ENCODE measurements at regions not wholly inside any gene's neighbourhood (a gene's known extent, or its start where the extent isn't known, plus 50 kb on each side); places are given as distances from the start of the nearest gene placed in this dataset.
A peak's percentile ranks its signal among the peaks of the same experiment; 100 is the strongest.
"Not testable (repeated sequence)": the region's sequence is repeated elsewhere in the genome, so short reads cannot be mapped to it uniquely, and the experiment has no call there.

DNA sequence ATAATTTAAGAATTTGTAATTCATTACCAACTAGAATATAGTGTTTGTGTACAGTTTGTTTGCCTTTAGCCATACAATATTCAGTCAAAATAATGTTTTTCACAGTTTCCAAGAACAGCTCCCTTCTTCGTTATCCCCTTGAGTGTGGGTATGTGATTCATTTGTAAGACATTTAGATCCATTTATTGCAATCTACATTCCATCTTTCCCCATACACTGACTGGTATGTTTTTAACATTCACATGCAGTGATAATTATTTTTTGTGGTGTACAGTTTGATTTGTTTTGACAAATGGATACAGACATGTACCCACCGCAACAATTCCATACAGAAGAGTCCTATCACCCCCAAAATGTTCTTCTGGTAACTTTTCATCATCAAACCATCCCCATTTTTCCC is 589.1 kb upstream of the ADAMTS5 start:
- DNase-seq (ENCODE audit: low read depth): peak; percentile 28
- no peak for TF ChIP-seq CTCF (IDR thresholded peaks at IDR 0.05; ENCODE audit: low read length, missing control alignments)
- no peak overlapping the region for H3K4me3 ChIP-seq (replicated peaks; ENCODE audit: low read depth, low read length)

DNA sequence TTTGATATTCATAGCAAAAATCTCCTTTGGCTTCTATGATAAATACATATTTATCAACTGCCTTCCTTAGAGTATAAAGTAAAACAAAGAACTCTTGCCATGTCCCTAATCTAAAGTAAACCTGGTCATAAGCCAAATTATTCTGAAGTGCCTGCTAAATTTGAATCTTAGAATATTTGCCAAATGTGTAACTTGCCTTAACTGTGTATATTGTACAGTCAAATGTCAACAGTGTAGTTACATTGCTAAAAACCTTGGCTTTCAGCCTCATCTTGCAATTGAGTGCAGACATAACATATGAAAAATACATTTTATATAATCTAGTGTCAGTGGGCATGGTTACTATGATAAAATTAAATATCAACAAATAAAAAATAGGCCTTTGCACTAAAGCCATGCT is 583.4 kb upstream of the ADAMTS5 start:
- no peak overlapping the region for H3K4me3 ChIP-seq (replicated peaks; ENCODE audit: low read depth, low read length)
- DNase-seq (ENCODE audit: low read depth): peak; percentile 33
- TF ChIP-seq CTCF (IDR thresholded peaks at IDR 0.05; ENCODE audit: low read length, missing control alignments): no peak

DNA sequence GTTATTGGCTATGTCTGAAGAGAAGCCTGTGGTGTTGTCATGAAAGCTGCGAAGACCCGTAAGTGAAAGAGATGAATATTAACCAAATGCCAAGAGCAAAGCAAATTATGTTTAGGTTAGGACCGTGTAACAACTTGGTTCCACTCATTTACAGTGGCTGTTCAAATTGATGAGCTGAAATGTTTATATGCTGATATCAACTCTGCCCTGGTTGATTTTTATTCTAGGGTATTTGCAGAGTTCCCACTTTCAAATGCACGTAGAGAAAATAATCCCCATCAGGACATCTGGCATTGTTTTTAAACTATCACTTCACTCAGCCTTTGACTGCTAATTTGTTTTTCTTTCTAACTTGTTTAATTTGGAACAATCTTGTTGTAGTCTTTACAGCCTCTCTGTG is 581.6 kb upstream of the ADAMTS5 start:
- DNase-seq (ENCODE audit: low read depth): no peak
- TF ChIP-seq CTCF (IDR thresholded peaks at IDR 0.05; ENCODE audit: low read length, missing control alignments): no peak
- H3K4me3 ChIP-seq (replicated peaks; ENCODE audit: low read depth, low read length): no peak overlapping the region

DNA sequence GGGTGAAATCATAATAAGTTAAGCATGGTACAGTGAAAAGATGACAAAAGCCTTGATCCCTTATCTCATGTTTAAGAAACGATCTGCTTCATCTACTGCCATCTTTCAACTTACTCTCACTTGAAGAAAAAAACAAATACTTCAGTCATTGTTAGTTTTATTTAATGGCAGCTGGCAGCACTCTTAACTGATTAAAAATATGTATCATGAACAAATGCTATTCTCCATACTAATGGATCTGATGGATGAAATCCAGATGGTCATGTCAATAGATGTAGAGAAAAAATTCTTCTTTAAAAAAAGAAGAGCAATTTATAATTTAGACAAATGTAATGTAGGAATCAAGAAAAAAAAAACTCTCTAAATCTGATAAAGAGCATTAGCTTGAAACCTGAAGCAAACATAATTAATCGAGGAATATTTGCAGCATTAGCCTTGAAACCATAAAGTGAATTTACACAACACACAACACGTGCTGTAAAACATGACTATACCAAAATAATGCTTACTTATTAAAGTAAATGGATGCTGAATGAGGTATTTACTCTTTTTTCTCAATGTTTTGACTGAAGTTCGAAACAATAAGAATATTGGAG is 579.0 kb upstream of the ADAMTS5 start:
- no peak for DNase-seq (ENCODE audit: low read depth)
- TF ChIP-seq CTCF (IDR thresholded peaks at IDR 0.05; ENCODE audit: low read length, missing control alignments): no peak
- H3K4me3 ChIP-seq (replicated peaks; ENCODE audit: low read depth, low read length): no peak overlapping the region

DNA sequence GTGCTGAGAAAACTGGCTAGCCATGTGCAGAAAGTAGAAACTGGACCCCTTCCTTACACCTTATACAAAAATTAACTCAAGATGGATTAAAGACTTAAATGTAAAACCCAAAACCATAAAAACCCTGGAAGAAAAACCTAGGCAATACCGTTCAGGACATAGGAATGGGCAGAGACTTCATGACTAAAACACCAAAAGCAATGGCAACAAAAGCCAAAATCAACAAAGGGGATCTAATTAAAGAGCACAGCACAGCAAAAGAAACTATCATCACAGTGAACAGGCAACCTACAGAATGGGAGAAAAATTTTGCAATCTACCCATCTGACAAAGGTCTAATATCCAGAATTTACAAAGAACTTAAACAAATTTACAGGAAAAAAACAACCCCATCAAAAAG is 575.2 kb upstream of the ADAMTS5 start:
- DNase-seq (ENCODE audit: low read depth); H3K4me3 ChIP-seq (replicated peaks; ENCODE audit: low read depth, low read length): not testable (repeated sequence)

DNA sequence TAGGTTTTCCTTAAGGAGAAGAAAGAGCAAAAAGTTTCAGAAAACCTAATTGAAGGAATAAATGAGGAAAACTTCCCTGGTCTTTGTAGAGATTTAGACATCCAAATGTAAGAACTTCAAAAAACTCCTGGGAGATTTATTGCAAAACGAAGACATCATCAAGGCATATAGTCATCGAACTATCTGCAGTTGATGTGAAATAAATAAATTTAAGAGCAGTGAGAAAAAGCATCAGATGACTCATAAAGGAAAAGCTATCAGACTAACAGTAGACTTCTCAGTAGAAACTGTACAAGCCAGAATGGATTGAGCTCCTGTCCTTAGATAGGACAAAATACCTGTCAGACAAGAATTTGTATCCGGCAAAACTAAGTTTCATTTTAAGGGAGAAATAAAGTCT is 569.4 kb upstream of the ADAMTS5 start:
- DNase-seq (ENCODE audit: low read depth): peak; percentile 26
- TF ChIP-seq CTCF (IDR thresholded peaks at IDR 0.05; ENCODE audit: low read length, missing control alignments): no peak
- no peak overlapping the region for H3K4me3 ChIP-seq (replicated peaks; ENCODE audit: low read depth, low read length)

GRCh38 chr21:27535188-27535587 is 568.3 kb upstream of the ADAMTS5 start:
- TF ChIP-seq CTCF (IDR thresholded peaks at IDR 0.05; ENCODE audit: low read length, missing control alignments): no peak
- no peak overlapping the region for H3K4me3 ChIP-seq (replicated peaks; ENCODE audit: low read depth, low read length)
- no peak for DNase-seq (ENCODE audit: low read depth)
